22Rv1 (cell line): ENCODE measurements at regions not wholly inside any gene's neighbourhood (a gene's known extent, or its start where the extent isn't known, plus 50 kb on each side); places are given as distances from the start of the nearest gene placed in this dataset.

Experiments
- ZFX ChIP-seq: fragments of 450-650 bp; IDR thresholded peaks from 2 replicates; pipeline ENCODE4 v1.6.1; 2017; ENCODE audit warnings: antibody characterized with exemption, borderline replicate concordance
- TF ChIP-seq, protein P1 (sequence below): fragments of 450-650 bp; IDR thresholded peaks from 2 replicates; pipeline ENCODE4 v1.5.1; 2017; ENCODE audit warnings: mild to moderate bottlenecking

DNA sequence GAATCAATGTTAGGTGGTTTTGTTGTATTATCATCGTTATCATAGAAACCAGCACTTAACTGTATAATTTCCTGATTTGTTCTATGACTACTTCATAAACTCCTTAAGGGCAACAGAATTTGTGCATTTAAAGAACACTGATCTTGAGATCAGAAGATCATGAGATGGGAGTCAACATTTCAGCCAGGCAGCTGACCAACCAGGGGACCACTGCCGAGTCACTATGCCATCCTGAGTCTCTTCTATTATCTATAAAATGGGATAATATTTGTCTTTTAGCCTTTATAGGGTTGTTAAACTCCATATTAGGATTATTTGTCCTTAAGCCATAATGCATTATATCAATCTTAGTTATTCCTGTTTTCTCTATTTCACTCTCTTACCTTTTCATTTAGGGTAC lies 261.7 kb downstream of the GPAM start:
- TF ChIP-seq, protein P1, sequence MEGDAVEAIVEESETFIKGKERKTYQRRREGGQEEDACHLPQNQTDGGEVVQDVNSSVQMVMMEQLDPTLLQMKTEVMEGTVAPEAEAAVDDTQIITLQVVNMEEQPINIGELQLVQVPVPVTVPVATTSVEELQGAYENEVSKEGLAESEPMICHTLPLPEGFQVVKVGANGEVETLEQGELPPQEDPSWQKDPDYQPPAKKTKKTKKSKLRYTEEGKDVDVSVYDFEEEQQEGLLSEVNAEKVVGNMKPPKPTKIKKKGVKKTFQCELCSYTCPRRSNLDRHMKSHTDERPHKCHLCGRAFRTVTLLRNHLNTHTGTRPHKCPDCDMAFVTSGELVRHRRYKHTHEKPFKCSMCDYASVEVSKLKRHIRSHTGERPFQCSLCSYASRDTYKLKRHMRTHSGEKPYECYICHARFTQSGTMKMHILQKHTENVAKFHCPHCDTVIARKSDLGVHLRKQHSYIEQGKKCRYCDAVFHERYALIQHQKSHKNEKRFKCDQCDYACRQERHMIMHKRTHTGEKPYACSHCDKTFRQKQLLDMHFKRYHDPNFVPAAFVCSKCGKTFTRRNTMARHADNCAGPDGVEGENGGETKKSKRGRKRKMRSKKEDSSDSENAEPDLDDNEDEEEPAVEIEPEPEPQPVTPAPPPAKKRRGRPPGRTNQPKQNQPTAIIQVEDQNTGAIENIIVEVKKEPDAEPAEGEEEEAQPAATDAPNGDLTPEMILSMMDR, result no peak
- no peak for TF ChIP-seq ZFX
